HEK293 (cell line): ENCODE measurements at regions not wholly inside any gene's neighbourhood (a gene's known extent, or its start where the extent isn't known, plus 50 kb on each side); places are given as distances from the start of the nearest gene placed in this dataset.

Experiments used
- CTCF ChIA-PET: fragments of 350-600 bp; formaldehyde crosslinking; extraction: SDS; loops from one replicate; lab custom pipeline; 2021; ENCODE audit warnings: antibody characterized with exemption; lab: Yijun Ruan, JAX
- POLR2A ChIA-PET: fragments of 300-600 bp; formaldehyde crosslinking; extraction: SDS; loops from one replicate; lab custom pipeline; 2020; ENCODE audit warnings: antibody characterized with exemption, inconsistent platforms; lab: Yijun Ruan, JAX
- H3K27ac ChIP-seq: fragments of 200-500 bp; sonication (Bioruptor generic); 2 replicates; pipeline ENCODE4 v1.5.1; 2014; ENCODE audit warnings: low read depth, low read length, control low read depth, inconsistent platforms; ENCODE audit errors: extremely low read depth
- H3K36me3 ChIP-seq, 2 experiments: fragments of 200-500 bp in 1 of 2; sonication (Bioruptor generic) in 1 of 2; 1 replicate in 1 of 2; 2 replicates in 1 of 2; pipeline ENCODE4 v1.5.1; 2014 to 2017; ENCODE audit warnings: inconsistent platforms in 2 of 2, low read length in 2 of 2; ENCODE audit not compliant: control insufficient read depth in 2 of 2, insufficient read depth in 1 of 2
- H3K4me1 ChIP-seq: fragments of 200-500 bp; sonication (Bioruptor generic); 2 replicates; pipeline ENCODE4 v1.5.1; 2014; ENCODE audit warnings: mild to moderate bottlenecking, low read length, inconsistent platforms; ENCODE audit not compliant: control insufficient read depth, insufficient read depth
- H3K4me3 ChIP-seq: 2 replicates; pipeline ENCODE4 v1.5.1; 2011; ENCODE audit warnings: low read depth, mild to moderate bottlenecking, control low read depth, low read length, moderate library complexity
- H3K9me3 ChIP-seq: fragments of 200-500 bp; sonication (Bioruptor generic); 2 replicates; pipeline ENCODE4 v1.5.1; 2014; ENCODE audit warnings: low read depth, low read length, inconsistent platforms; ENCODE audit not compliant: control insufficient read depth, insufficient read depth
- IKZF3 ChIP-seq: fragments of 450-650 bp; IDR thresholded peaks from 2 replicates; pipeline ENCODE4 v1.5.0; 2018; ENCODE audit warnings: missing biosample characterization, mild to moderate bottlenecking, missing genetic modification characterization, moderate library complexity
- MYNN ChIP-seq: fragments of 450-650 bp; formaldehyde crosslinking; IDR thresholded peaks from 2 replicates; pipeline ENCODE4 v1.5.1; 2016; ENCODE audit warnings: missing biosample characterization, missing genetic modification characterization, borderline replicate concordance
- SCRT2 ChIP-seq: fragments of 450-650 bp; formaldehyde crosslinking; IDR thresholded peaks from 2 replicates; pipeline ENCODE4 v1.5.1; 2016; ENCODE audit warnings: missing biosample characterization, missing genetic modification characterization
- SETDB1 ChIP-seq: IDR thresholded peaks from one replicate; pipeline ENCODE4 v1.6.1; 2017; ENCODE audit warnings: mild to moderate bottlenecking, low read length, moderate library complexity, mixed read lengths; ENCODE audit not compliant: insufficient read length
- TRIM28 ChIP-seq: IDR thresholded peaks from 2 replicates; pipeline ENCODE4 v1.6.1; 2011; ENCODE audit warnings: low read length, control low read depth, borderline replicate concordance
- WT1 ChIP-seq: fragments of 450-650 bp; formaldehyde crosslinking; IDR thresholded peaks from 2 replicates; pipeline ENCODE4 v1.5.1; 2016; ENCODE audit warnings: missing biosample characterization, missing genetic modification characterization
- ZEB2 ChIP-seq: fragments of 450-650 bp; formaldehyde crosslinking; IDR thresholded peaks from 2 replicates; pipeline ENCODE4 v1.5.1; 2016; ENCODE audit warnings: missing biosample characterization, missing genetic modification characterization
- ZNF132 ChIP-seq: fragments of 450-650 bp; formaldehyde crosslinking; IDR thresholded peaks from 2 replicates; pipeline ENCODE4 v1.5.1; 2017; ENCODE audit warnings: missing biosample characterization, missing genetic modification characterization, borderline replicate concordance
- ZNF133 ChIP-seq: fragments of 450-650 bp; formaldehyde crosslinking; IDR thresholded peaks from 2 replicates; pipeline ENCODE4 v1.5.1; 2016; ENCODE audit warnings: missing biosample characterization, missing genetic modification characterization
- ZNF174 ChIP-seq: fragments of 450-650 bp; formaldehyde crosslinking; IDR thresholded peaks from 2 replicates; pipeline ENCODE4 v1.5.0; 2017; ENCODE audit warnings: missing biosample characterization, mild to moderate bottlenecking, missing genetic modification characterization
- ZNF221 ChIP-seq: fragments of 450-650 bp; formaldehyde crosslinking; IDR thresholded peaks from 2 replicates; pipeline ENCODE4 v1.5.1; 2017; ENCODE audit warnings: missing biosample characterization, missing genetic modification characterization, borderline replicate concordance
- ZNF354C ChIP-seq: fragments of 450-650 bp; formaldehyde crosslinking; IDR thresholded peaks from 2 replicates; pipeline ENCODE4 v1.5.1; 2016; ENCODE audit warnings: missing biosample characterization, missing genetic modification characterization, low read depth, borderline replicate concordance
- ZNF571 ChIP-seq: fragments of 450-650 bp; formaldehyde crosslinking; IDR thresholded peaks from 2 replicates; pipeline ENCODE4 v1.5.0; 2017; ENCODE audit warnings: missing biosample characterization, missing genetic modification characterization
- ZNF626 ChIP-seq: fragments of 450-650 bp; sonication (Bioruptor Pico); formaldehyde crosslinking; IDR thresholded peaks from 2 replicates; pipeline ENCODE4 v1.5.1; 2018; ENCODE audit warnings: missing biosample characterization, missing genetic modification characterization, inconsistent platforms
- ZNF658 ChIP-seq: fragments of 450-650 bp; formaldehyde crosslinking; IDR thresholded peaks from 2 replicates; pipeline ENCODE4; 2016; ENCODE audit warnings: missing biosample characterization, missing genetic modification characterization
- ZNF707 ChIP-seq: fragments of 450-650 bp; formaldehyde crosslinking; IDR thresholded peaks from 2 replicates; pipeline ENCODE4 v1.5.1; 2016; ENCODE audit warnings: missing biosample characterization, missing genetic modification characterization
- ZSCAN16 ChIP-seq: fragments of 450-650 bp; formaldehyde crosslinking; IDR thresholded peaks from 2 replicates; pipeline ENCODE4 v1.5.1; 2016; ENCODE audit warnings: missing biosample characterization, missing genetic modification characterization
- TF ChIP-seq, protein P1 (sequence below): fragments of 450-650 bp; formaldehyde crosslinking; optimal IDR thresholded peaks from 2 replicates; pipeline ENCODE3; 2016; ENCODE audit warnings: missing biosample characterization, mild to moderate bottlenecking, missing genetic modification characterization
- TF ChIP-seq, protein P2 (sequence below): fragments of 450-650 bp; formaldehyde crosslinking; IDR thresholded peaks from 2 replicates; pipeline ENCODE4 v1.5.1; 2016; ENCODE audit warnings: missing biosample characterization, missing genetic modification characterization
- TF ChIP-seq, protein P3 (sequence below): fragments of 450-650 bp; formaldehyde crosslinking; conservative IDR thresholded peaks from 2 replicates; pipeline ENCODE4 v1.5.1; 2016; ENCODE audit warnings: low read depth, missing biosample characterization, missing genetic modification characterization
- TF ChIP-seq, protein P4 (sequence below): fragments of 450-650 bp; formaldehyde crosslinking; IDR thresholded peaks from 2 replicates; pipeline ENCODE4 v1.5.1; 2016; ENCODE audit warnings: missing biosample characterization, missing genetic modification characterization
- TF ChIP-seq, protein P5 (sequence below): fragments of 450-650 bp; formaldehyde crosslinking; IDR thresholded peaks from 2 replicates; pipeline ENCODE4 v1.5.1; 2016; ENCODE audit warnings: missing biosample characterization, missing genetic modification characterization, low read depth

DNA sequence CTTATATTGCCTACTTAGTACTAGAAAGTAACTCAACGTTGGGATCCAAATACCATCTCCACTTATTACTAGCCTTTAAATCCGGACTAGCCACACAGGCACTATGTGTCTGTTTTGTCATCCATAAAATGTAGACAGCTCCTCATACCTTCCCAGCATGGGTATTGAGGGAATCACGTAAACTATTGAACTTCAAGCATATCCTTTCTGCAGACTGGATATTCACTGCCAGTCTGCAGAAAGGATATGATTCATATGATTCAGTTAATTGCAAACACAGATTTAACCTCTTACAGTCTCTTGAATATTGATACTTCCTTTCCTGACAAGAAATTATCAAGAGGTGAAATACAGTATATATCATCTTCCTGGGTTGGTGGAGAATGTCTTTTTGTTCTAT lies 186.0 kb downstream of the LEPR start:
- no peak overlapping the region for H3K4me3 ChIP-seq
- no peaks in the 10 kb centered on the region for H3K4me1 ChIP-seq
- no peak overlapping the region for H3K27ac ChIP-seq
- ChIA-PET CTCF (no interaction called here), POLR2A (no interaction called here)
- no peak for TF ChIP-seq ZNF354C (tag by site-specific recombination)
- TF ChIP-seq, protein P1, sequence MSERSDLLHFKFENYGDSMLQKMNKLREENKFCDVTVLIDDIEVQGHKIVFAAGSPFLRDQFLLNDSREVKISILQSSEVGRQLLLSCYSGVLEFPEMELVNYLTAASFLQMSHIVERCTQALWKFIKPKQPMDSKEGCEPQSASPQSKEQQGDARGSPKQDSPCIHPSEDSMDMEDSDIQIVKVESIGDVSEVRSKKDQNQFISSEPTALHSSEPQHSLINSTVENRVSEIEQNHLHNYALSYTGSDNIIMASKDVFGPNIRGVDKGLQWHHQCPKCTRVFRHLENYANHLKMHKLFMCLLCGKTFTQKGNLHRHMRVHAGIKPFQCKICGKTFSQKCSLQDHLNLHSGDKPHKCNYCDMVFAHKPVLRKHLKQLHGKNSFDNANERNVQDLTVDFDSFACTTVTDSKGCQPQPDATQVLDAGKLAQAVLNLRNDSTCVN (tag by site-specific recombination): no peak
- TF ChIP-seq, protein P2, sequence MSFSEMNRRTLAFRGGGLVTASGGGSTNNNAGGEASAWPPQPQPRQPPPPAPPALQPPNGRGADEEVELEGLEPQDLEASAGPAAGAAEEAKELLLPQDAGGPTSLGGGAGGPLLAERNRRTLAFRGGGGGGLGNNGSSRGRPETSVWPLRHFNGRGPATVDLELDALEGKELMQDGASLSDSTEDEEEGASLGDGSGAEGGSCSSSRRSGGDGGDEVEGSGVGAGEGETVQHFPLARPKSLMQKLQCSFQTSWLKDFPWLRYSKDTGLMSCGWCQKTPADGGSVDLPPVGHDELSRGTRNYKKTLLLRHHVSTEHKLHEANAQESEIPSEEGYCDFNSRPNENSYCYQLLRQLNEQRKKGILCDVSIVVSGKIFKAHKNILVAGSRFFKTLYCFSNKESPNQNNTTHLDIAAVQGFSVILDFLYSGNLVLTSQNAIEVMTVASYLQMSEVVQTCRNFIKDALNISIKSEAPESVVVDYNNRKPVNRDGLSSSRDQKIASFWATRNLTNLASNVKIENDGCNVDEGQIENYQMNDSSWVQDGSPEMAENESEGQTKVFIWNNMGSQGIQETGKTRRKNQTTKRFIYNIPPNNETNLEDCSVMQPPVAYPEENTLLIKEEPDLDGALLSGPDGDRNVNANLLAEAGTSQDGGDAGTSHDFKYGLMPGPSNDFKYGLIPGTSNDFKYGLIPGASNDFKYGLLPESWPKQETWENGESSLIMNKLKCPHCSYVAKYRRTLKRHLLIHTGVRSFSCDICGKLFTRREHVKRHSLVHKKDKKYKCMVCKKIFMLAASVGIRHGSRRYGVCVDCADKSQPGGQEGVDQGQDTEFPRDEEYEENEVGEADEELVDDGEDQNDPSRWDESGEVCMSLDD (tag by site-specific recombination): no peak
- TF ChIP-seq ZSCAN16 (tag by site-specific recombination): no peak
- TF ChIP-seq, protein P3, sequence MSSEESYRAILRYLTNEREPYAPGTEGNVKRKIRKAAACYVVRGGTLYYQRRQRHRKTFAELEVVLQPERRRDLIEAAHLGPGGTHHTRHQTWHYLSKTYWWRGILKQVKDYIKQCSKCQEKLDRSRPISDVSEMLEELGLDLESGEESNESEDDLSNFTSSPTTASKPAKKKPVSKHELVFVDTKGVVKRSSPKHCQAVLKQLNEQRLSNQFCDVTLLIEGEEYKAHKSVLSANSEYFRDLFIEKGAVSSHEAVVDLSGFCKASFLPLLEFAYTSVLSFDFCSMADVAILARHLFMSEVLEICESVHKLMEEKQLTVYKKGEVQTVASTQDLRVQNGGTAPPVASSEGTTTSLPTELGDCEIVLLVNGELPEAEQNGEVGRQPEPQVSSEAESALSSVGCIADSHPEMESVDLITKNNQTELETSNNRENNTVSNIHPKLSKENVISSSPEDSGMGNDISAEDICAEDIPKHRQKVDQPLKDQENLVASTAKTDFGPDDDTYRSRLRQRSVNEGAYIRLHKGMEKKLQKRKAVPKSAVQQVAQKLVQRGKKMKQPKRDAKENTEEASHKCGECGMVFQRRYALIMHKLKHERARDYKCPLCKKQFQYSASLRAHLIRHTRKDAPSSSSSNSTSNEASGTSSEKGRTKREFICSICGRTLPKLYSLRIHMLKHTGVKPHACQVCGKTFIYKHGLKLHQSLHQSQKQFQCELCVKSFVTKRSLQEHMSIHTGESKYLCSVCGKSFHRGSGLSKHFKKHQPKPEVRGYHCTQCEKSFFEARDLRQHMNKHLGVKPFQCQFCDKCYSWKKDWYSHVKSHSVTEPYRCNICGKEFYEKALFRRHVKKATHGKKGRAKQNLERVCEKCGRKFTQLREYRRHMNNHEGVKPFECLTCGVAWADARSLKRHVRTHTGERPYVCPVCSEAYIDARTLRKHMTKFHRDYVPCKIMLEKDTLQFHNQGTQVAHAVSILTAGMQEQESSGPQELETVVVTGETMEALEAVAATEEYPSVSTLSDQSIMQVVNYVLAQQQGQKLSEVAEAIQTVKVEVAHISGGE (tag by site-specific recombination): no peak
- TF ChIP-seq ZNF133 (tag by site-specific recombination): no peak
- TF ChIP-seq, protein P4, sequence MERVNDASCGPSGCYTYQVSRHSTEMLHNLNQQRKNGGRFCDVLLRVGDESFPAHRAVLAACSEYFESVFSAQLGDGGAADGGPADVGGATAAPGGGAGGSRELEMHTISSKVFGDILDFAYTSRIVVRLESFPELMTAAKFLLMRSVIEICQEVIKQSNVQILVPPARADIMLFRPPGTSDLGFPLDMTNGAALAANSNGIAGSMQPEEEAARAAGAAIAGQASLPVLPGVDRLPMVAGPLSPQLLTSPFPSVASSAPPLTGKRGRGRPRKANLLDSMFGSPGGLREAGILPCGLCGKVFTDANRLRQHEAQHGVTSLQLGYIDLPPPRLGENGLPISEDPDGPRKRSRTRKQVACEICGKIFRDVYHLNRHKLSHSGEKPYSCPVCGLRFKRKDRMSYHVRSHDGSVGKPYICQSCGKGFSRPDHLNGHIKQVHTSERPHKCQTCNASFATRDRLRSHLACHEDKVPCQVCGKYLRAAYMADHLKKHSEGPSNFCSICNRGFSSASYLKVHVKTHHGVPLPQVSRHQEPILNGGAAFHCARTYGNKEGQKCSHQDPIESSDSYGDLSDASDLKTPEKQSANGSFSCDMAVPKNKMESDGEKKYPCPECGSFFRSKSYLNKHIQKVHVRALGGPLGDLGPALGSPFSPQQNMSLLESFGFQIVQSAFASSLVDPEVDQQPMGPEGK (tag by site-specific recombination): no peak
- TF ChIP-seq ZNF132 (tag by site-specific recombination): no peak
- TF ChIP-seq ZNF658 (tag by site-specific recombination): no peak
- no peaks in the 10 kb centered on the region for H3K36me3 ChIP-seq
- H3K9me3 ChIP-seq: no peaks in the 10 kb centered on the region

DNA sequence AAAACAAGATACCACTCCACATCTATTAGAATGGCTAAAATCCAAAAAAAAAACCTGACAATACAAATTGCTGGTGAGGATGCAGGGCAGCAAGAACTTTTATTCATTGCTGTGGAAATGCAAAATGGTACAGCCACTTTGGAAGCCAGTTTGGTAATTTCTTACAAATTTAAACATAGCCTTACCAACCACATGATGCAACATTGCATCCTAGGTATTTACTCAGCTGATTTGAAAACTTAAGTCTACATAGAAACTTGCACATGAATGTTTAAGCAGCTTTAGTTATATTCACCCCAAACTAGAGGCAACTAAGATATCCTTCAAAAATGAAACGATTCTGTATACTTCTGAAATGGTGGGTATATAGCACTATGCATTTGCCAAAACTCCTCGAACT lies 178.8 kb upstream of the PDE4B start:
- POLR2A ChIA-PET: no interaction called here
- TF ChIP-seq MYNN (tag by site-specific recombination): no peak
- TF ChIP-seq ZNF221 (tag by site-specific recombination): no peak
- no peak for TF ChIP-seq TRIM28
- no peak for TF ChIP-seq SCRT2
- TF ChIP-seq ZNF571 (tag by site-specific recombination): no peak
- no peak for TF ChIP-seq WT1 (tag by site-specific recombination)
- no peak for TF ChIP-seq ZNF174 (tag by site-specific recombination)
- no peak for TF ChIP-seq ZNF626 (tag by site-specific recombination)
- no peak for TF ChIP-seq ZNF707 (tag by site-specific recombination)
- TF ChIP-seq IKZF3 (tag by site-specific recombination): no peak
- TF ChIP-seq, protein P5, sequence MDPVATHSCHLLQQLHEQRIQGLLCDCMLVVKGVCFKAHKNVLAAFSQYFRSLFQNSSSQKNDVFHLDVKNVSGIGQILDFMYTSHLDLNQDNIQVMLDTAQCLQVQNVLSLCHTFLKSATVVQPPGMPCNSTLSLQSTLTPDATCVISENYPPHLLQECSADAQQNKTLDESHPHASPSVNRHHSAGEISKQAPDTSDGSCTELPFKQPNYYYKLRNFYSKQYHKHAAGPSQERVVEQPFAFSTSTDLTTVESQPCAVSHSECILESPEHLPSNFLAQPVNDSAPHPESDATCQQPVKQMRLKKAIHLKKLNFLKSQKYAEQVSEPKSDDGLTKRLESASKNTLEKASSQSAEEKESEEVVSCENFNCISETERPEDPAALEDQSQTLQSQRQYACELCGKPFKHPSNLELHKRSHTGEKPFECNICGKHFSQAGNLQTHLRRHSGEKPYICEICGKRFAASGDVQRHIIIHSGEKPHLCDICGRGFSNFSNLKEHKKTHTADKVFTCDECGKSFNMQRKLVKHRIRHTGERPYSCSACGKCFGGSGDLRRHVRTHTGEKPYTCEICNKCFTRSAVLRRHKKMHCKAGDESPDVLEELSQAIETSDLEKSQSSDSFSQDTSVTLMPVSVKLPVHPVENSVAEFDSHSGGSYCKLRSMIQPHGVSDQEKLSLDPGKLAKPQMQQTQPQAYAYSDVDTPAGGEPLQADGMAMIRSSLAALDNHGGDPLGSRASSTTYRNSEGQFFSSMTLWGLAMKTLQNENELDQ (tag by site-specific recombination): no peak
- no peak for TF ChIP-seq ZEB2 (tag by site-specific recombination)
- TF ChIP-seq SETDB1: no peak

More for the DNA sequence above, 178.8 kb upstream of the PDE4B start:
- Histone ChIP-seq H3K4me1 (no peaks in the 10 kb centered on the region), H3K27ac (no peak overlapping the region), H3K9me3 (no peaks in the 10 kb centered on the region), H3K4me3 (no peak overlapping the region), H3K36me3 (no peaks in the 10 kb centered on the region; a peak in 1 of 3 replicates)
- CTCF ChIA-PET: no interaction called here
